A673 (cell line): ENCODE measurements at regions not wholly inside any gene's neighbourhood (a gene's known extent, or its start where the extent isn't known, plus 50 kb on each side); places are given as distances from the start of the nearest gene placed in this dataset.

Experiments used
- BruUV-seq: library from RNA; stranded (reverse); fragments of 400-500 nt; replicated peaks from 2 replicates; lab custom pipeline; 2021; lab: Mats Ljungman, UMichigan
- CTCF ChIA-PET: fragments of 300-600 bp; sonication (Branson Sonifier 250); formaldehyde crosslinking; loops from one replicate; lab custom pipeline; 2022; ENCODE audit warnings: antibody characterized with exemption; lab: Charles Lee
- POLR2A ChIA-PET: fragments of 300-600 bp; sonication (Branson Sonifier 250); formaldehyde crosslinking; loops from one replicate; lab custom pipeline; 2022; ENCODE audit warnings: antibody characterized with exemption; ENCODE audit not compliant: low non-redundant PET; lab: Charles Lee
- DNase-seq: peaks from one replicate; pipeline ENCODE4 v3.0.0-alpha.2; 2015; ENCODE audit warnings: low spot score
- H3K27ac ChIP-seq: fragments of 200-600 bp; sonication (generic); 2 replicates; pipeline ENCODE4 v1.5.1; 2016; ENCODE audit warnings: mixed run types, low read depth, mild to moderate bottlenecking, mixed read lengths, antibody characterized with exemption, low read length; ENCODE audit not compliant: poor library complexity, severe bottlenecking
- H3K27me3 ChIP-seq: fragments of 200-600 bp; sonication (generic); replicated peaks from 2 replicates; pipeline ENCODE4 v1.6.1; 2017; ENCODE audit warnings: mixed run types, low read depth, mild to moderate bottlenecking, mixed read lengths, antibody characterized with exemption, low read length; ENCODE audit not compliant: insufficient read depth, poor library complexity
- H3K36me3 ChIP-seq: fragments of 200-600 bp; sonication (generic); 2 replicates; pipeline ENCODE4 v1.6.1; 2016; ENCODE audit warnings: mixed run types, mild to moderate bottlenecking, mixed read lengths, antibody characterized with exemption, low read length; ENCODE audit not compliant: insufficient read depth, poor library complexity, severe bottlenecking
- H3K4me1 ChIP-seq: fragments of 200-600 bp; sonication (generic); 2 replicates; pipeline ENCODE4 v1.6.1; 2017; ENCODE audit warnings: mixed run types, mild to moderate bottlenecking, mixed read lengths, antibody characterized with exemption, low read length; ENCODE audit not compliant: insufficient read depth, poor library complexity, severe bottlenecking
- H3K4me3 ChIP-seq: fragments of 200-600 bp; sonication (generic); 2 replicates; pipeline ENCODE4 v1.5.1; 2016; ENCODE audit warnings: low read depth, mixed run types, mild to moderate bottlenecking, mixed read lengths, low read length; ENCODE audit not compliant: poor library complexity, severe bottlenecking
- H3K9me3 ChIP-seq: fragments of 200-600 bp; sonication (generic); 2 replicates; pipeline ENCODE4 v1.6.1; 2016; ENCODE audit warnings: mixed run types, low read depth, mild to moderate bottlenecking, mixed read lengths, antibody characterized with exemption, low read length; ENCODE audit not compliant: poor library complexity, severe bottlenecking
- EZH2 ChIP-seq: fragments of 200-600 bp; sonication (generic); IDR thresholded peaks from 2 replicates; pipeline ENCODE4 v1.6.1; 2017; ENCODE audit warnings: borderline replicate concordance, low read depth, mild to moderate bottlenecking, mixed read lengths, antibody characterized with exemption, low read length; ENCODE audit not compliant: poor library complexity, severe bottlenecking
- intact Hi-C: fragments of 100-400 bp; cut with micrococcal nuclease; formaldehyde crosslinking; loops from one replicate; pipeline ENCODE4 v1.10.0; 2022; ENCODE audit not compliant: unreplicated experiment
- TF ChIP-seq, protein P1 (sequence below): fragments of 300-800, 200-600 bp; sonication (generic); conservative IDR thresholded peaks from 2 replicates; pipeline ENCODE4 v1.5.1; 2017; ENCODE audit warnings: low read depth, mild to moderate bottlenecking, antibody characterized with exemption, low read length, moderate library complexity, mixed read lengths

DNA sequence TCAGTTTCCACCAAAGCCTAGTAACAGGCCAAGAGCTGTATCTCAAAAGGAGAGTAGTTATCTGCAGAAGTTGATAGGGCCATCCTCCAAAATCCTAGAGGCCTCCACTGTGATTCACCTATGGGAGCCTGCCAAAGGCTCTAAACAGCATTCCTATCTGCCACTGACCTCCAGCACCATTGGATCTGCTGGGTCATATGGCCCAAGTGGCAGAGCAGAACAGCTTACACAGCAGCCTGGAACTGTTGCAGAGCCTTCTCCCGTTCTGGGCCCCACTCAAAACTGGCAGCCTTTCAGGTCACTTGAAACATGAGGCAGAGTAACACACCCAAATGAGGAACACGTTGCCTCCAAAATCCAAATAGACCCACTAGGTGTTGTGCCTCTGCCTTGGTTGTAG, 345.2 kb upstream of the RND3 start:
- no TSS peak for BruUV-seq
- DNase-seq, result no peak
- TF ChIP-seq, protein P1, sequence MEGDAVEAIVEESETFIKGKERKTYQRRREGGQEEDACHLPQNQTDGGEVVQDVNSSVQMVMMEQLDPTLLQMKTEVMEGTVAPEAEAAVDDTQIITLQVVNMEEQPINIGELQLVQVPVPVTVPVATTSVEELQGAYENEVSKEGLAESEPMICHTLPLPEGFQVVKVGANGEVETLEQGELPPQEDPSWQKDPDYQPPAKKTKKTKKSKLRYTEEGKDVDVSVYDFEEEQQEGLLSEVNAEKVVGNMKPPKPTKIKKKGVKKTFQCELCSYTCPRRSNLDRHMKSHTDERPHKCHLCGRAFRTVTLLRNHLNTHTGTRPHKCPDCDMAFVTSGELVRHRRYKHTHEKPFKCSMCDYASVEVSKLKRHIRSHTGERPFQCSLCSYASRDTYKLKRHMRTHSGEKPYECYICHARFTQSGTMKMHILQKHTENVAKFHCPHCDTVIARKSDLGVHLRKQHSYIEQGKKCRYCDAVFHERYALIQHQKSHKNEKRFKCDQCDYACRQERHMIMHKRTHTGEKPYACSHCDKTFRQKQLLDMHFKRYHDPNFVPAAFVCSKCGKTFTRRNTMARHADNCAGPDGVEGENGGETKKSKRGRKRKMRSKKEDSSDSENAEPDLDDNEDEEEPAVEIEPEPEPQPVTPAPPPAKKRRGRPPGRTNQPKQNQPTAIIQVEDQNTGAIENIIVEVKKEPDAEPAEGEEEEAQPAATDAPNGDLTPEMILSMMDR, result no peak
- TF ChIP-seq EZH2, result no peak
- no peaks in the 10 kb centered on the region for H3K36me3 ChIP-seq
- CTCF ChIA-PET, result no interaction called here
- no peak overlapping the region for H3K4me3 ChIP-seq
- POLR2A ChIA-PET, result no interaction called here
- no peaks in the 10 kb centered on the region for H3K27me3 ChIP-seq
- no peaks in the 10 kb centered on the region for H3K9me3 ChIP-seq
- H3K4me1 ChIP-seq, result no peaks in the 10 kb centered on the region
- H3K27ac ChIP-seq, result no peak overlapping the region
- intact Hi-C loops, result no loop called here

DNA sequence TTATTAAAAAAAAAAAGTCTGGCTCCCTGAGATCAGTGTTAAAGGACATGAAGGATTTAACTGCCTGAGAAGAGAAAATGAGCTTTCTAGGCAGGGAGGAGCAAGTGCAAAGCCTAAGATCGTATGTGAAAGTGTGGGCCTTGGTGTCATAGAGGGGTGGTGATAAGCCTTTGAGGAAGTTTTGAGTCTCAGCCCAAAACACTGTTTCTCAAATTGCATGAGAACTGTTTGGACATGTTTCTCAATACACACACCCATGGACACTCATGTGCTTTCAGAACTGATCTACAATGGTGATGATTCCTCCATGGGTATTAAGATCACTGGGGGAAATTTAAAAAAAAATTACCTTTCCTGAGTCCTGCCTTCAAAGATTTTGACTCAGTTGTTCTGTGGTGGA, 336.7 kb upstream of the RND3 start:
- H3K9me3 ChIP-seq, result no peaks in the 10 kb centered on the region
- no peaks in the 10 kb centered on the region for H3K27me3 ChIP-seq
- DNase-seq, result no peak
- intact Hi-C loops, result no loop called here
- ChIA-PET POLR2A (no interaction called here), CTCF (no interaction called here)
- no TSS peak for BruUV-seq
- no peaks in the 10 kb centered on the region for H3K36me3 ChIP-seq
- no peak overlapping the region for H3K27ac ChIP-seq
- H3K4me1 ChIP-seq, result no peaks in the 10 kb centered on the region
- H3K4me3 ChIP-seq, result no peak overlapping the region
- TF ChIP-seq, protein P1, result no peak
- no peak for TF ChIP-seq EZH2

DNA sequence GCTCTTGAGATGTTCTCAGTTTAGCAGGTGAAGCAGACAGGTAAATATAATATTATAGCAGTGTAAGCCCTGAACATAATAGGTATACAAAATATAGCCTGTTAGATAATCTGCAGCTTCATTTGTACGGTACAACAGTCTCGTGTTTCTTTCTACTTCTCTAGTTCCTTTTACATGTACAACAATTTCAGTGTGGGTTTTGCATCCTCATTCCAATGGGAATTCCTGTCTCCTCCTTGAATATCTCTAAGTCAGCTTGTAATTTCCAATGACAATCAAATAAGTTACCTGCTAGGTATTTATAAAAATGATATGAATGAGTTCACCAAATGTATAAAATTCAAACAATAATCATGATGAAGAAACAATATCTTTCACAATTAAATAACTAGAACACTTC, 330.0 kb upstream of the RND3 start:
- POLR2A ChIA-PET, result no interaction called here
- intact Hi-C loops, result no loop called here
- no peak for DNase-seq
- no TSS peak for BruUV-seq
- Histone ChIP-seq H3K27me3 (no peaks in the 10 kb centered on the region), H3K4me1 (no peaks in the 10 kb centered on the region), H3K9me3 (no peaks in the 10 kb centered on the region), H3K4me3 (no peak overlapping the region), H3K36me3 (no peaks in the 10 kb centered on the region), H3K27ac (no peak overlapping the region)
- CTCF ChIA-PET, result no interaction called here
- TF ChIP-seq, protein P1, result no peak
- TF ChIP-seq EZH2, result no peak
